Neural progenitor cell (in vitro differentiated cells): ENCODE measurements at regions not wholly inside any gene's neighbourhood (a gene's known extent, or its start where the extent isn't known, plus 50 kb on each side); places are given as distances from the start of the nearest gene placed in this dataset.

Experiments
- EZH2 ChIP-seq: fragments of 200-600 bp; sonication (generic); IDR thresholded peaks from 2 replicates; pipeline ENCODE4 v1.6.1; 2017; ENCODE audit warnings: antibody characterized with exemption, mild to moderate bottlenecking, moderate library complexity
- TF ChIP-seq, protein P1 (sequence below): fragments of 200-600 bp; sonication (generic); IDR thresholded peaks from 2 replicates; pipeline ENCODE4 v1.5.1; 2017; ENCODE audit warnings: antibody characterized with exemption, mild to moderate bottlenecking

DNA sequence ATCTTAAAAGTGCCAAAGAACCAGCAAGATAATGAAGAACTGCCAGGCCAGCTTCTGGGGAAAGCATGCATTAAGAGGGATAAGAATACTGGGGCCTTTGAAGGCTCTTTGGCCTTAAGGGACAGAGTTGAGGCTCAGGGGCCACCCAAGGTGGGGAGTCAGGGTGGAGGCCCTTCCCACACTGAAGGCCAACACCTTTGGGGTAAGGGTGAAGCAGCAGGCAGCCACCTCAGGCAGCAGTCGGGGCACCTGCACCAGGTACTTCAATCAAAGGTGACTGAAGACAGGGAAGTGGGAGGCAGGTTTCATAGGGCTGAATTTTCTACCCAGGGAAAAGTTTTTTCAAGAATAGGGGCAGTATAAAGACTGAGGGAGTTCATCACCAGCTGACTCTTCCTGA is 87.7 kb upstream of the KLF13 start:
- TF ChIP-seq EZH2: no peak
- TF ChIP-seq, protein P1, sequence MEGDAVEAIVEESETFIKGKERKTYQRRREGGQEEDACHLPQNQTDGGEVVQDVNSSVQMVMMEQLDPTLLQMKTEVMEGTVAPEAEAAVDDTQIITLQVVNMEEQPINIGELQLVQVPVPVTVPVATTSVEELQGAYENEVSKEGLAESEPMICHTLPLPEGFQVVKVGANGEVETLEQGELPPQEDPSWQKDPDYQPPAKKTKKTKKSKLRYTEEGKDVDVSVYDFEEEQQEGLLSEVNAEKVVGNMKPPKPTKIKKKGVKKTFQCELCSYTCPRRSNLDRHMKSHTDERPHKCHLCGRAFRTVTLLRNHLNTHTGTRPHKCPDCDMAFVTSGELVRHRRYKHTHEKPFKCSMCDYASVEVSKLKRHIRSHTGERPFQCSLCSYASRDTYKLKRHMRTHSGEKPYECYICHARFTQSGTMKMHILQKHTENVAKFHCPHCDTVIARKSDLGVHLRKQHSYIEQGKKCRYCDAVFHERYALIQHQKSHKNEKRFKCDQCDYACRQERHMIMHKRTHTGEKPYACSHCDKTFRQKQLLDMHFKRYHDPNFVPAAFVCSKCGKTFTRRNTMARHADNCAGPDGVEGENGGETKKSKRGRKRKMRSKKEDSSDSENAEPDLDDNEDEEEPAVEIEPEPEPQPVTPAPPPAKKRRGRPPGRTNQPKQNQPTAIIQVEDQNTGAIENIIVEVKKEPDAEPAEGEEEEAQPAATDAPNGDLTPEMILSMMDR: no peak
